ENCODE measurements at regions not wholly inside any gene's neighbourhood (a gene's known extent, or its start where the extent isn't known, plus 50 kb on each side); places are given as distances from the start of the nearest gene placed in this dataset.

GRCh38 chr5:82881571-82882174 is 195.5 kb downstream of the TMEM167A start:
- Histone ChIP-seq H3K27ac (no peak overlapping the region), H3K4me2 (no peak overlapping the region), H3K9me3 (peaks cover 5% of the 10 kb centered on the region; the same call in 1 of the 3 replicates), H3K4me1 (peaks cover 15% of the 10 kb centered on the region), H3K4me3 (no peak overlapping the region)
- POLR2A ChIA-PET, result no interaction called here
- FAIRE-seq (no peak), ATAC-seq (no peak), DNase-seq (ENCODE audit: low read depth in 1 of 2, low spot score in 1 of 2) (no peak)
- 77% methylated on average over 2 of the region's 2 CpGs for WGBS (ENCODE audit: missing lambda C conversion rate)
- TF ChIP-seq HOXA7 (CRISPR knock-in tag; IDR thresholded peaks at IDR 0.05) (no peak), ZFP36 (IDR thresholded peaks at IDR 0.05; ENCODE audit: borderline replicate concordance, partially characterized antibody) (no peak), CHD4 (IDR thresholded peaks at IDR 0.05; ENCODE audit: borderline replicate concordance) (no peak), HMGXB4 (CRISPR knock-in tag; IDR thresholded peaks at IDR 0.05; ENCODE audit: borderline replicate concordance) (no peak), HOXB5 (CRISPR knock-in tag; IDR thresholded peaks at IDR 0.05) (no peak), MYC (IDR thresholded peaks at IDR 0.05; ENCODE audit: borderline replicate concordance, low read length) (no peak), NPAS2 (CRISPR knock-in tag; IDR thresholded peaks at IDR 0.05; ENCODE audit: borderline replicate concordance) (no peak), EP300 (IDR thresholded peaks at IDR 0.05) (no peak), JUN (IDR thresholded peaks at IDR 0.05) (no peak)
- CTCF ChIA-PET, result no interaction called here

DNA sequence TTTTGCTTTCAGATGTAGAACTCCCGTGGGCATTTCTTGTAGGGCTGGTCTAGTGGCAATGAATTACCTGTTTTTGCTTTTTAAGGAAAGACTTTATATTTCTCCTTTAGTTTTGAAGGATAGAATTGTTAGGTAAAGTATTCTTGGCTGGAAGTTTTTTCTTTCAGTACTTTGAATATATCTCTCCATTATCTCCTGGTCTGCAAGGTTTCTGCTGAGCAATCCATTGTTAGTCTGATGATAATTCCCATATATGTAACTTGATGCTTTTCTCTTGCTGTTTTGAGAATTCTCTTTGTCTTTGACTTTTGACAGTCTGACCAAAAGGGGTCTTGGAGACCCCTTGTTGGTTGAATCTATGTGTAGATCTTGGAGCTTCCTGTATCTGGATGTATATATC is 198.1 kb downstream of the TMEM167A start:
- DNase-seq (ENCODE audit: low read depth in 1 of 2, low spot score in 1 of 2) (no peak), ATAC-seq (no peak), FAIRE-seq (no peak)
- no peak overlapping the region for H3K27ac ChIP-seq
- ChIA-PET POLR2A (no interaction called here), CTCF (interaction anchor here (0.5 kb wide), 1 partner anchor 240 kb away, joined by 3 read pairs; no protein-coding TSS in a partner anchor)
- no peak overlapping the region for H3K4me3 ChIP-seq
- H3K4me2 ChIP-seq, result no peak overlapping the region
- peaks cover 5% of the 10 kb centered on the region; the same call in 1 of the 3 replicates for H3K9me3 ChIP-seq
- no peaks in the 10 kb centered on the region for H3K4me1 ChIP-seq
- WGBS (ENCODE audit: missing lambda C conversion rate), result 5% methylated on average over 1 of the region's 1 CpG
- TF ChIP-seq MYC (IDR thresholded peaks at IDR 0.05; ENCODE audit: borderline replicate concordance, low read length) (no peak), TP53 (CRISPR knock-in tag; IDR thresholded peaks at IDR 0.05) (no peak), POLR2A (IDR thresholded peaks at IDR 0.05; ENCODE audit: low read length) (no peak), ZSCAN20 (CRISPR knock-in tag; IDR thresholded peaks at IDR 0.05) (no peak), CBX2 (IDR thresholded peaks at IDR 0.05; ENCODE audit: borderline replicate concordance, low read depth) (no peak), HOXA7 (CRISPR knock-in tag; IDR thresholded peaks at IDR 0.05) (no peak), RARB (CRISPR knock-in tag; IDR thresholded peaks at IDR 0.05) (no peak), CBX8 (IDR thresholded peaks at IDR 0.05) (no peak), HMGXB4 (CRISPR knock-in tag; IDR thresholded peaks at IDR 0.05; ENCODE audit: borderline replicate concordance) (no peak), TFCP2L1 (CRISPR knock-in tag; IDR thresholded peaks at IDR 0.05) (no peak), EHMT2 (IDR thresholded peaks at IDR 0.05; ENCODE audit: low read depth) (no peak), BCL3 (IDR thresholded peaks at IDR 0.05) (no peak), HOXB5 (CRISPR knock-in tag; IDR thresholded peaks at IDR 0.05) (no peak), JUN (IDR thresholded peaks at IDR 0.05) (no peak), FOXS1 (CRISPR knock-in tag; IDR thresholded peaks at IDR 0.05) (no peak)
- TF ChIP-seq, protein P1, sequence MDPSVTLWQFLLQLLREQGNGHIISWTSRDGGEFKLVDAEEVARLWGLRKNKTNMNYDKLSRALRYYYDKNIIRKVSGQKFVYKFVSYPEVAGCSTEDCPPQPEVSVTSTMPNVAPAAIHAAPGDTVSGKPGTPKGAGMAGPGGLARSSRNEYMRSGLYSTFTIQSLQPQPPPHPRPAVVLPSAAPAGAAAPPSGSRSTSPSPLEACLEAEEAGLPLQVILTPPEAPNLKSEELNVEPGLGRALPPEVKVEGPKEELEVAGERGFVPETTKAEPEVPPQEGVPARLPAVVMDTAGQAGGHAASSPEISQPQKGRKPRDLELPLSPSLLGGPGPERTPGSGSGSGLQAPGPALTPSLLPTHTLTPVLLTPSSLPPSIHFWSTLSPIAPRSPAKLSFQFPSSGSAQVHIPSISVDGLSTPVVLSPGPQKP (IDR thresholded peaks at IDR 0.05; ENCODE audit: low read depth, low read length), result no peak
